ENCODE measurements at regions not wholly inside any gene's neighbourhood (a gene's known extent, or its start where the extent isn't known, plus 50 kb on each side); places are given as distances from the start of the nearest gene placed in this dataset.

- no peak overlapping the region for H3K23ac ChIP-seq (ENCODE audit: insufficient read length)
- no peak overlapping the region for H2BK120ac ChIP-seq (replicated peaks; ENCODE audit: low read depth, low read length)
- H3K4me3 ChIP-seq (ENCODE audit: extremely low read depth in 1 of 4, insufficient read depth in 2 of 4, low read depth in 3 of 4, low read length in 4 of 4), result no peak overlapping the region
- no peak overlapping the region for H3K14ac ChIP-seq (ENCODE audit: insufficient read length)
- H2BK12ac ChIP-seq (ENCODE audit: low read depth, low read length), result no peak overlapping the region
- no peak overlapping the region for H2AFZ ChIP-seq (ENCODE audit: low read length)
- no peak overlapping the region for H3K56ac ChIP-seq (replicated peaks; ENCODE audit: insufficient read length, low read depth, low read length)
- no peak overlapping the region for H2AK5ac ChIP-seq (ENCODE audit: low read depth, low read length)
- no peak overlapping the region for H3K9ac ChIP-seq (replicated peaks in 1 of 4; ENCODE audit: extremely low read depth in 1 of 4, low read depth in 3 of 4, low read length in 3 of 4)
- H3K79me1 ChIP-seq (ENCODE audit: low read depth, low read length), result no peaks in the 10 kb centered on the region
- H2BK20ac ChIP-seq (ENCODE audit: low read length), result no peak overlapping the region
- TF ChIP-seq JUN (IDR thresholded peaks at IDR 0.05; ENCODE audit: low read depth, low read length) (no peak), HDAC2 (IDR thresholded peaks at IDR 0.05; ENCODE audit: borderline replicate concordance in 1 of 2, low read depth in 2 of 2, low read length in 2 of 2) (no peak), GABPA (IDR thresholded peaks at IDR 0.05; ENCODE audit: borderline replicate concordance, insufficient read depth, low read length) (no peak), TAF1 (IDR thresholded peaks at IDR 0.05; ENCODE audit: low read depth, low read length) (no peak), KDM4A (IDR thresholded peaks at IDR 0.05; ENCODE audit: low read depth, low read length, severe bottlenecking) (no peak), TAF7 (optimal IDR thresholded peaks at IDR 0.05; ENCODE audit: borderline replicate concordance, low read depth, low read length) (no peak), PHF8 (conservative IDR thresholded peaks at IDR 0.05; ENCODE audit: low read depth, low read length) (no peak), BACH1 (IDR thresholded peaks at IDR 0.05; ENCODE audit: low read length) (no peak)
- no peak overlapping the region for H3K18ac ChIP-seq (ENCODE audit: extremely low read depth, low read length)
- ChIA-PET POLR2A (ENCODE audit: partially characterized antibody) (no interaction called here), CTCF (ENCODE audit: partially characterized antibody) (interaction anchor here (0.6 to 1.3 kb wide), 3 partner anchors 149 to 747 kb away, joined by 3 to 5 read pairs (median 3); no protein-coding TSS in a partner anchor)
- no peak overlapping the region for H3K27ac ChIP-seq (ENCODE audit: low read depth, low read length)
- FAIRE-seq (no peak), DNase-seq (ENCODE audit: low read depth in 1 of 2, low spot score in 2 of 2) (no peak)
- no peaks in the 10 kb centered on the region for H4K20me1 ChIP-seq (replicated peaks in 1 of 2; ENCODE audit: control insufficient read depth in 1 of 2, insufficient read depth in 2 of 2, low read length in 2 of 2)
- no peak overlapping the region for H4K8ac ChIP-seq (ENCODE audit: extremely low read depth, insufficient read depth, low read length)
- no peaks in the 10 kb centered on the region for H3K79me2 ChIP-seq (ENCODE audit: control insufficient read depth in 1 of 2, insufficient read depth in 2 of 2, low read length in 2 of 2)
- H4K91ac ChIP-seq (replicated peaks; ENCODE audit: insufficient read length, low read length), result no peak overlapping the region
- H3K9me3 ChIP-seq (ENCODE audit: insufficient read depth in 2 of 2, low read depth in 1 of 2, low read length in 1 of 2), result no peaks in the 10 kb centered on the region
- H2BK15ac ChIP-seq (ENCODE audit: low read length), result no peak overlapping the region
- H4K5ac ChIP-seq (ENCODE audit: insufficient read length, low read depth, low read length), result no peak overlapping the region
- no peaks in the 10 kb centered on the region for H3K23me2 ChIP-seq (ENCODE audit: low read depth, low read length)
- no peaks in the 10 kb centered on the region for H3K4me1 ChIP-seq (replicated peaks in 1 of 4; ENCODE audit: control insufficient read depth in 3 of 4, insufficient read depth in 4 of 4, low read length in 3 of 4)
- no peak overlapping the region for H3K4ac ChIP-seq (replicated peaks; ENCODE audit: insufficient read length, low read depth, low read length)
- H2BK5ac ChIP-seq (ENCODE audit: low read depth, low read length), result no peak overlapping the region
- no peak overlapping the region for H3K4me2 ChIP-seq (ENCODE audit: insufficient read depth in 1 of 2, low read depth in 2 of 2, low read length in 2 of 2)
- H3K27me3 ChIP-seq (replicated peaks in 1 of 4; ENCODE audit: control insufficient read depth in 3 of 4, extremely low read depth in 1 of 4, insufficient read depth in 3 of 4, low read length in 3 of 4), result no peaks in the 10 kb centered on the region
- no peaks in the 10 kb centered on the region for H3K36me3 ChIP-seq (ENCODE audit: control insufficient read depth in 2 of 4, insufficient read depth in 4 of 4, low read length in 3 of 4)
These were observed 492.4 kb upstream of the SORCS1 start for GRCh38 chr10:107656932-107657331.
